ENCODE measurements at regions not wholly inside any gene's neighbourhood (a gene's known extent, or its start where the extent isn't known, plus 50 kb on each side); places are given as distances from the start of the nearest gene placed in this dataset.

DNA sequence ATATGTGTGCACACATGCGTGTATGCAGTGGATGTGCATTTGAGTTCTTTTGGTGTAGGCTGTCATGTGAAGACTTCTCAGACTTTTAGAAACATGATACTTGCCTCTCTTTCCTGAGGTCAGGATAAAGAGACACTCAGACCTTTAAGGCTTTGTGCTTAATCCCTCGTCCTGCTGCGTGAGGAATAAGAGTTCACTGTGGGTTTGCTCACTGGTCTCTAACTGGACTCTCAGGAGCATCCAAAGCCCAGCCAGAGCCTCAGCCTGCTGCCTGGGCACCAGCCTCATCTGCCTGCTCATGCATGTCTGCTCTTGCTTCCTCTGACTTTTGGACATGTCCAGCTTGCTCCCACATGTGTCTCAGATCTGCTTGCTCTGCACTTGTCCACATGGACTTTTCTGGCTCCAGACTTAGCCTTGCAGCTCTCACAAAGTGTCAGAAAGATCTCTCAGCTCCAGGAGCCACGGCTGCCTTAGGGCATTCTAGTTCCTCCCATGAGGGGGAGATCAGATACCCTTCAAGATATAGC lies 65.1 kb upstream of the ZNF366 start:
- TF ChIP-seq POLR2A (IDR thresholded peaks at IDR 0.05; ENCODE audit: low read length) = no peak
- no peak for TF ChIP-seq GATA1 (IDR thresholded peaks at IDR 0.05; ENCODE audit: low read depth, low read length)
